ENCODE measurements at regions not wholly inside any gene's neighbourhood (a gene's known extent, or its start where the extent isn't known, plus 50 kb on each side); places are given as distances from the start of the nearest gene placed in this dataset.

DNA sequence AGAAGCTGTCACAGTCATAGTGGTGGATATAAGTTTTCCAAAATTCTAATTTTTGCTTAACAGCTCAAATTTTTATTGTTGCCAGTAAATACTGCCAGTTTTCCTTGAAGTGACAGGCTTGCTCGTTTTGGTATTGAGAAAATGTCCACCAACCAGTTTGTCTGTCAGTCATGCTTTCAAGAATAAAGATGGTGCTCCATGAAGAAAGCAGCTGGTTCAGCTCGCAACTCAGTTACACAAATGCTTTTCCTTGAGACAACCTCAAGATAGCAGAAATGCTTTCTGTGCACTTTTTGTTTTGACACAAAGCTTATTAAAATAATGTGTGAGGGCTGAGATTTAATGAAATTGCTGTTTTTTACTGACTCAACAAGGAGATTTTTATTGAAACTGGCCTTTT lies 135.7 kb downstream of the LRRC70 start:
- RAD21 ChIA-PET (ENCODE audit: unreplicated experiment), result no interaction called here
- H3K4me3 ChIP-seq, result no peak overlapping the region
- FAIRE-seq (no peak), ATAC-seq (no peak), DNase-seq (ENCODE audit: low read depth, low spot score) (no peak)
- H3K79me2 ChIP-seq (ENCODE audit: control insufficient read depth, insufficient read depth, low read length), result no peaks in the 10 kb centered on the region
- WGBS (ENCODE audit: insufficient coverage, insufficient replicate concordance, low lambda C conversion rate, missing lambda C conversion rate), result 52% methylated on average over 2 of the region's 2 CpGs
- H2AFZ ChIP-seq (ENCODE audit: control insufficient read depth, low read depth, low read length), result no peak overlapping the region
- intact Hi-C loops (cut with micrococcal nuclease; ENCODE audit: unreplicated experiment), result no loop called here
- no peak overlapping the region for H3K4me2 ChIP-seq (ENCODE audit: control insufficient read depth, insufficient read depth)
- no peak overlapping the region for H3K9ac ChIP-seq (ENCODE audit: control insufficient read depth, insufficient read depth, low read length)
- H3K27me3 ChIP-seq (replicated peaks in 1 of 2; ENCODE audit: control insufficient read depth in 2 of 2, insufficient read depth in 2 of 2, low read length in 1 of 2), result no peaks in the 10 kb centered on the region; a peak in 1 of 4 replicates
- no peaks in the 10 kb centered on the region for H3K4me1 ChIP-seq (ENCODE audit: control insufficient read depth, insufficient read depth, low read length)
- BruUV-seq (replicated peaks), result no TSS peak
- POLR2A ChIA-PET, result no interaction called here
- no peaks in the 10 kb centered on the region for H3K9me3 ChIP-seq (replicated peaks; ENCODE audit: control insufficient read depth, insufficient read depth, low read length)
- CTCF ChIA-PET, result interaction anchor here (1.0 kb wide), 1 partner anchor 65 kb away, joined by 3 read pairs; no protein-coding TSS in a partner anchor
- no peak for TF ChIP-seq BCL11A (IDR thresholded peaks at IDR 0.05; ENCODE audit: low read depth, low read length)
- no peak for TF ChIP-seq ZNF217 (IDR thresholded peaks at IDR 0.05)
- TF ChIP-seq, protein P1, sequence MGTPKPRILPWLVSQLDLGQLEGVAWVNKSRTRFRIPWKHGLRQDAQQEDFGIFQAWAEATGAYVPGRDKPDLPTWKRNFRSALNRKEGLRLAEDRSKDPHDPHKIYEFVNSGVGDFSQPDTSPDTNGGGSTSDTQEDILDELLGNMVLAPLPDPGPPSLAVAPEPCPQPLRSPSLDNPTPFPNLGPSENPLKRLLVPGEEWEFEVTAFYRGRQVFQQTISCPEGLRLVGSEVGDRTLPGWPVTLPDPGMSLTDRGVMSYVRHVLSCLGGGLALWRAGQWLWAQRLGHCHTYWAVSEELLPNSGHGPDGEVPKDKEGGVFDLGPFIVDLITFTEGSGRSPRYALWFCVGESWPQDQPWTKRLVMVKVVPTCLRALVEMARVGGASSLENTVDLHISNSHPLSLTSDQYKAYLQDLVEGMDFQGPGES (IDR thresholded peaks at IDR 0.05), result no peak
- no peak for TF ChIP-seq RAD21 (IDR thresholded peaks at IDR 0.05; ENCODE audit: insufficient read depth, low read depth, low read length)
- no peak for TF ChIP-seq SUZ12 (IDR thresholded peaks at IDR 0.05; ENCODE audit: unreplicated experiment)
- TF ChIP-seq ZNF24 (IDR thresholded peaks at IDR 0.05), result no peak
- TF ChIP-seq FOXM1 (IDR thresholded peaks at IDR 0.05; ENCODE audit: low read depth, low read length), result no peak
- no peak for TF ChIP-seq GATAD2B (conservative IDR thresholded peaks at IDR 0.05; ENCODE audit: low read depth)
- no peak for TF ChIP-seq ZNF207 (IDR thresholded peaks at IDR 0.05; ENCODE audit: borderline replicate concordance)
- TF ChIP-seq CBX5 (IDR thresholded peaks at IDR 0.05; ENCODE audit: low read depth), result no peak
- no peak for TF ChIP-seq FOS (IDR thresholded peaks at IDR 0.05; ENCODE audit: borderline replicate concordance, extremely low read depth, insufficient read length)
- TF ChIP-seq NBN (IDR thresholded peaks at IDR 0.05), result no peak
- TF ChIP-seq MYC (IDR thresholded peaks at IDR 0.05; ENCODE audit: insufficient read depth, insufficient read length, insufficient replicate concordance, low read length, severe bottlenecking), result no peak
- SMC1A ChIA-PET (ENCODE audit: uncharacterized antibody, unreplicated experiment), result interaction anchor here (0.8 to 1.9 kb wide), 4 partner anchors 10 to 25 kb away, joined by 3 to 7 read pairs (median 4); no protein-coding TSS in a partner anchor
- no peaks in the 10 kb centered on the region for H4K20me1 ChIP-seq (ENCODE audit: control insufficient read depth, insufficient read depth)
- in situ Hi-C loops (cut with MboI), result no loop called here
- no peak overlapping the region for H3K27ac ChIP-seq (ENCODE audit: control insufficient read depth, insufficient read depth)
- H3K36me3 ChIP-seq (ENCODE audit: control insufficient read depth in 2 of 2, insufficient read depth in 2 of 2, low read length in 1 of 2), result no peaks in the 10 kb centered on the region

Measured in GM12878 (cell line).